ENCODE measurements at regions not wholly inside any gene's neighbourhood (a gene's known extent, or its start where the extent isn't known, plus 50 kb on each side); places are given as distances from the start of the nearest gene placed in this dataset.
"Not testable (repeated sequence)": the region's sequence is repeated elsewhere in the genome, so short reads cannot be mapped to it uniquely, and the experiment has no call there.

- ChIA-PET CTCF (no interaction called here), POLR2A (no interaction called here)
- Histone ChIP-seq H3K9me3 (ENCODE audit: control insufficient read depth, insufficient read depth, low read depth, low read length) (no peaks in the 10 kb centered on the region), H3K27ac (ENCODE audit: low read length) (no peak overlapping the region), H3K36me3 (ENCODE audit: control insufficient read depth, insufficient read depth, low read length) (no peaks in the 10 kb centered on the region), H3K27me3 (ENCODE audit: control insufficient read depth, insufficient read depth, low read length) (no peaks in the 10 kb centered on the region), H3K4me1 (ENCODE audit: control insufficient read depth, insufficient read depth, low read length) (no peaks in the 10 kb centered on the region), H3K4me3 (ENCODE audit: low read depth in 2 of 2, low read length in 2 of 2) (no peak overlapping the region)
- DNase-seq (ENCODE audit: low read depth, low spot score): no peak
- intact Hi-C loops (cut with micrococcal nuclease; ENCODE audit: unreplicated experiment) (no loop called here), in situ Hi-C loops (cut with HindIII; ENCODE audit: low pct_unique_long_range_greater_than_20kb, low sequenced_read_pairs) (no loop called here)
- no peak for TF ChIP-seq TCF7L2 (IDR thresholded peaks at IDR 0.05; ENCODE audit: low read depth, low read length)
- no peak for TF ChIP-seq POLR2AphosphoS5 (IDR thresholded peaks at IDR 0.05; ENCODE audit: low read depth, low read length)
- no peak for TF ChIP-seq REST (IDR thresholded peaks at IDR 0.05; ENCODE audit: insufficient read depth in 1 of 2, low read depth in 2 of 2, low read length in 1 of 2)
- TF ChIP-seq CTCF (IDR thresholded peaks at IDR 0.05): no peak
- no peak for TF ChIP-seq SIN3A (IDR thresholded peaks at IDR 0.05; ENCODE audit: borderline replicate concordance, insufficient read depth, low read depth, low read length)
- BruUV-seq (replicated peaks): no TSS peak
- no peak for ATAC-seq
Measured at GRCh38 chr2:180823546-180824141, 156.8 kb upstream of the UBE2E3 start.

- CTCF ChIA-PET: no interaction called here
- no peak for ATAC-seq
- in situ Hi-C loops (cut with HindIII; ENCODE audit: low pct_unique_long_range_greater_than_20kb, low sequenced_read_pairs): no loop called here
- Histone ChIP-seq H3K4me3 (ENCODE audit: low read depth in 2 of 2, low read length in 2 of 2) (no peak overlapping the region), H3K9me3 (ENCODE audit: control insufficient read depth, insufficient read depth, low read depth, low read length) (peaks cover 8% of the 10 kb centered on the region; the same call in 1 of the 2 replicates), H3K27me3 (ENCODE audit: control insufficient read depth, insufficient read depth, low read length) (no peaks in the 10 kb centered on the region), H3K36me3 (ENCODE audit: control insufficient read depth, insufficient read depth, low read length) (no peaks in the 10 kb centered on the region), H3K27ac (ENCODE audit: low read length) (no peak overlapping the region), H3K4me1 (ENCODE audit: control insufficient read depth, insufficient read depth, low read length) (no peaks in the 10 kb centered on the region)
- POLR2A ChIA-PET: no interaction called here
- intact Hi-C loops (cut with micrococcal nuclease; ENCODE audit: unreplicated experiment): no loop called here
- BruUV-seq (replicated peaks): no TSS peak
- TF ChIP-seq POLR2AphosphoS5 (IDR thresholded peaks at IDR 0.05; ENCODE audit: low read depth, low read length) (no peak), CTCF (IDR thresholded peaks at IDR 0.05) (no peak), REST (IDR thresholded peaks at IDR 0.05; ENCODE audit: insufficient read depth in 1 of 2, low read depth in 2 of 2, low read length in 1 of 2) (no peak), SIN3A (IDR thresholded peaks at IDR 0.05; ENCODE audit: borderline replicate concordance, insufficient read depth, low read depth, low read length) (no peak), TCF7L2 (IDR thresholded peaks at IDR 0.05; ENCODE audit: low read depth, low read length) (no peak)
- DNase-seq (ENCODE audit: low read depth, low spot score): no peak
Measured at GRCh38 chr2:180819106-180819505, 161.3 kb upstream of the UBE2E3 start.

GRCh38 chr2:180818700-180819099 is 161.7 kb upstream of the UBE2E3 start:
- POLR2A ChIA-PET; CTCF ChIA-PET; H3K27me3 ChIP-seq (ENCODE audit: control insufficient read depth, insufficient read depth, low read length); intact Hi-C loops (cut with micrococcal nuclease; ENCODE audit: unreplicated experiment); in situ Hi-C loops (cut with HindIII; ENCODE audit: low pct_unique_long_range_greater_than_20kb, low sequenced_read_pairs); BruUV-seq (replicated peaks); H3K9me3 ChIP-seq (ENCODE audit: control insufficient read depth, insufficient read depth, low read depth, low read length); H3K4me1 ChIP-seq (ENCODE audit: control insufficient read depth, insufficient read depth, low read length); DNase-seq (ENCODE audit: low read depth, low spot score); ATAC-seq; H3K27ac ChIP-seq (ENCODE audit: low read length); H3K36me3 ChIP-seq (ENCODE audit: control insufficient read depth, insufficient read depth, low read length); H3K4me3 ChIP-seq (ENCODE audit: low read depth in 2 of 2, low read length in 2 of 2): not testable (repeated sequence)
